Smooth muscle cell (in vitro differentiated cells): ENCODE measurements at regions not wholly inside any gene's neighbourhood (a gene's known extent, or its start where the extent isn't known, plus 50 kb on each side); places are given as distances from the start of the nearest gene placed in this dataset.

Experiments
- DNase-seq: peaks from one replicate; lab custom pipeline; 2025; ENCODE audit not compliant: unreplicated experiment; lab: John Stamatoyannopoulos, UW
- H2AFZ ChIP-seq: fragments of 200-600 bp; sonication (generic); 2 replicates; pipeline ENCODE4 v1.6.0; 2016; ENCODE audit warnings: antibody characterized with exemption, low read depth, mild to moderate bottlenecking
- H3F3A ChIP-seq: fragments of 200-600 bp; sonication (generic); 2 replicates; pipeline ENCODE4 v1.6.0; 2017; ENCODE audit warnings: antibody characterized with exemption, low read depth
- H3K27ac ChIP-seq: fragments of 200-600 bp; sonication (generic); 2 replicates; pipeline ENCODE4 v1.5.1; 2016; ENCODE audit warnings: low read depth, mild to moderate bottlenecking
- H3K27me3 ChIP-seq: fragments of 200-600 bp; sonication (generic); 2 replicates; pipeline ENCODE4 v1.6.1; 2016; ENCODE audit warnings: low read depth, mild to moderate bottlenecking
- H3K36me3 ChIP-seq: fragments of 200-600 bp; sonication (generic); 2 replicates; pipeline ENCODE4 v1.5.1; 2016; ENCODE audit warnings: low read depth
- H3K4me1 ChIP-seq: fragments of 200-600 bp; sonication (generic); 2 replicates; pipeline ENCODE4 v1.5.1; 2016; ENCODE audit warnings: low read depth
- H3K4me2 ChIP-seq: fragments of 200-600 bp; sonication (generic); 2 replicates; pipeline ENCODE4 v1.6.0; 2016; ENCODE audit warnings: mild to moderate bottlenecking
- H3K4me3 ChIP-seq: fragments of 200-600 bp; sonication (generic); 2 replicates; pipeline ENCODE4 v1.5.1; 2016; ENCODE audit warnings: mild to moderate bottlenecking
- H3K79me2 ChIP-seq: fragments of 200-600 bp; sonication (generic); 2 replicates; pipeline ENCODE4 v1.6.0; 2016; ENCODE audit warnings: low read depth, mild to moderate bottlenecking
- H3K9ac ChIP-seq: fragments of 200-600 bp; sonication (generic); 2 replicates; pipeline ENCODE4 v1.6.0; 2016; ENCODE audit warnings: low read depth
- H3K9me3 ChIP-seq: fragments of 200-600 bp; sonication (generic); replicated peaks from 2 replicates; pipeline ENCODE4 v1.5.1; 2016; ENCODE audit warnings: low read depth
- H4K20me1 ChIP-seq: fragments of 200-600 bp; sonication (generic); 2 replicates; pipeline ENCODE4 v1.6.0; 2016; ENCODE audit warnings: low read depth
- CTCF ChIP-seq: fragments of 200-600 bp; sonication (generic); IDR thresholded peaks from 2 replicates; pipeline ENCODE4 v1.5.1; 2017; ENCODE audit warnings: borderline replicate concordance, mild to moderate bottlenecking, antibody characterized with exemption; ENCODE audit not compliant: insufficient read depth, poor library complexity, severe bottlenecking
- WGBS: methylation state at CpG from one replicate; pipeline ENCODE4 v1.1.7; 2016; ENCODE audit warnings: low lambda C conversion rate; 5-methylcytosine and 5-hydroxymethylcytosine counted together

DNA sequence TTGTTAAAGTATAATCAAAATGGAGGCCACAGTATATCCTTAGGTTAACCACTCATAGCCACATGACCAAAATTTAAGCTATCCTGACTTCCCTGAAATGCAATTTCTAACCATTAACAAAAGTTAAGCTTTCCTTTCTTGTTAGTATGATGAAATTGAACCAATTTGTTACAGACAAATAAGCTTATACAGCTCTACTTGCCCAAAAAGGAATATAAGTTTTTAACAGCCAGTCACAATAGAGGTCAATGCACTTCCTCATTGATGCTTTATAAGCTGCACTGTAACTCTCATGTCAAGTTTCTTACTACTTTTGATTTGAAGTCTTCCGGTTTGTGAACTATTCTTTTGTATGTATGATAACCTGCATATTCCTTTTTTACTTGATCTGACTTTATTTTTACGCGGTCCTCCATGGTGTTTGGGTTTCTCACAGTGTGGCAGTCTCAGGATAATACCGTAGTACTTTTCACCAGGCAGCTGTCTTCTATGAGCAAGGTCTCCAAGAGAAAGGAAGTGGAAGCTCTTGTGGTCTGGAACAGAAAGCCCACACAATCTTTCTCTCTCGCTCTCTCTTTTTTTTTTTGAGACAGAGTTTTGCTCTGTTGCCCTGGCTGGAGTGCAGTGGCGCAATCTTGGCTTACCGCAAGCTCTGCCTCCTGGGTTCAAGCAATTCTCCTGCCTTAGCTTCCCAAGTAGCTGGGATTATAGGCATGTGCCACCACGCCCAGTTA lies 331.6 kb downstream of the SRGAP2C start:
- Histone ChIP-seq H3K9me3 (no peaks in the 10 kb centered on the region), H3K27me3 (no peaks in the 10 kb centered on the region), H3K4me1 (peaks cover 8% of the 10 kb centered on the region), H3F3A (peaks cover 6% of the 10 kb centered on the region), H2AFZ (peak overlapping the region; percentile 51), H3K9ac (no peak overlapping the region), H3K36me3 (no peaks in the 10 kb centered on the region), H3K4me3 (no peak overlapping the region), H3K4me2 (peak overlapping the region; percentile 49), H3K79me2 (no peaks in the 10 kb centered on the region), H3K27ac (no peak overlapping the region), H4K20me1 (no peaks in the 10 kb centered on the region)
- no peak for DNase-seq
- TF ChIP-seq CTCF, result no peak
- 58% methylated on average over 7 of the region's 8 CpGs for WGBS

DNA sequence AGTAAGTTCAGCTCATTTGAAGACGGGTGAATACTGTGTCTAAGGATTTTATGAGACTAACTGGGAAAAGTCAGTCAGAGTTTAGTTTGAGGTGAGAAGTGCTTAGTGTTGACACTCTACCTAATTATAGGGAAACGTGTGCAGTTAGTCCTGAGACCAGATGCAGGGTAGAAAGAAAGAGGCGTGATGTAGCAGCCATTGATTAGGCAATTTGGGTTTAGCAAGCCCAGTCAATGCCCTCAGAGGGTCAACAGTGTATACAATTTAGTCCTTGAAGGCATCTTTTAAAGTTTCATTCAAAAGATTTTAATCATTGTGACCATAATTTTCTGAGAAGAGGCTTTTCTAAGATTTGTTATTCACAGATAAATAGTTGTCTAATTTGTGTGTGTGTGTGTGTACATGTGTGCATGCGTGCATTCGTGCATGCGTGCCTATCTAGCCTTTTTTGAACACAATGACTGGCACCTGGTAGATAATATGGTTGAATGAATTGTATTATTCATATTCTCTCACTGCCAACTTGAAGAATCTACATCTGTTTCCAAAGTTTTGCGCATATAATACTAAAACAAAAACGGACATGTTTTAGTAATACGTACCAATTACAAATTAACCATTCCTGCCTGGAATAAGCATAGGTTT lies 332.9 kb downstream of the SRGAP2C start:
- H3K9ac ChIP-seq, result no peak overlapping the region
- H3K4me3 ChIP-seq, result no peak overlapping the region
- H3K27ac ChIP-seq, result no peak overlapping the region
- H3K9me3 ChIP-seq, result no peaks in the 10 kb centered on the region
- H3K79me2 ChIP-seq, result no peaks in the 10 kb centered on the region
- TF ChIP-seq CTCF, result no peak
- no peak overlapping the region for H3K4me2 ChIP-seq
- no peak for DNase-seq
- no peaks in the 10 kb centered on the region for H4K20me1 ChIP-seq
- H3K36me3 ChIP-seq, result no peaks in the 10 kb centered on the region
- H3K4me1 ChIP-seq, result peaks cover 8% of the 10 kb centered on the region
- WGBS, result 83% methylated on average over 9 of the region's 9 CpGs
- H3F3A ChIP-seq, result peaks cover 6% of the 10 kb centered on the region
- no peak overlapping the region for H2AFZ ChIP-seq
- peaks cover 4% of the 10 kb centered on the region for H3K27me3 ChIP-seq

DNA sequence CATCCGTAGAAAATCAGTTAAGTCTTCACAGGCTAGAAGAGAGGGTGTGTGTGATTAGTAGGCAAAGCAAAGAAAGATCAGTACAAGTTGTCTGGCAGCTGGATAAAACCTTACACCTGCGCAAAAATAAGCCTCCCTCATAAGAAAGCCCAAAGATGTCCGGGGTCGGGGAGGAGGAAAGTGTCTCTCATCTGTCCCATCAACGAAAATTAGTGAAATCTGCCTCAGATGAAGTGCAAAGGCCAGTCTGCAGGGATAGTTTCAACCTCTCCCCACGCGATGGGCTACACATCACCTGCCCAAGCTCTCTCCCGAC lies 333.9 kb downstream of the SRGAP2C start:
- peak overlapping the region; percentile 83 for H2AFZ ChIP-seq
- no peak for TF ChIP-seq CTCF
- H3K4me3 ChIP-seq, result peak overlapping the region; percentile 71
- H3K9me3 ChIP-seq, result no peaks in the 10 kb centered on the region
- H3K4me2 ChIP-seq, result peak overlapping the region; percentile 94
- H3K36me3 ChIP-seq, result no peaks in the 10 kb centered on the region
- H3K9ac ChIP-seq, result no peak overlapping the region
- no peak for DNase-seq
- H3K27ac ChIP-seq, result no peak overlapping the region
- no peaks in the 10 kb centered on the region for H3K79me2 ChIP-seq
- H3F3A ChIP-seq, result peaks cover 6% of the 10 kb centered on the region
- H3K4me1 ChIP-seq, result peaks cover 8% of the 10 kb centered on the region
- H4K20me1 ChIP-seq, result no peaks in the 10 kb centered on the region
- peaks cover 4% of the 10 kb centered on the region for H3K27me3 ChIP-seq
- WGBS, result 25% methylated on average over 8 of the region's 8 CpGs
